Activated CD4-positive, alpha-beta T cell treated with anti-CD3 and anti-CD28 coated beads for 36 hours (primary cell): ENCODE measurements at regions not wholly inside any gene's neighbourhood (a gene's known extent, or its start where the extent isn't known, plus 50 kb on each side); places are given as distances from the start of the nearest gene placed in this dataset.

Experiments
- ATAC-seq: fragments of 200-7000 bp; cut with Tn5 transposase; one replicate; pipeline ENCODE4 v1.10.0; 2021; ENCODE audit warnings: mild to moderate bottlenecking, moderate library complexity
- CTCF ChIA-PET: fragments of 350-600 bp; sonication (Branson Sonifier 250); formaldehyde crosslinking; loops from one replicate; lab custom pipeline; 2021; ENCODE audit warnings: antibody characterized with exemption; lab: Charles Lee
- POLR2A ChIA-PET: fragments of 350-600 bp; sonication (Branson Sonifier 250); formaldehyde crosslinking; loops from one replicate; lab custom pipeline; 2021; ENCODE audit warnings: antibody characterized with exemption, inconsistent platforms; lab: Charles Lee
- DNase-seq: peaks from one replicate; pipeline ENCODE4 v3.0.0-alpha.2; 2020
- H3K27ac Mint-ChIP-seq: one replicate; pipeline ENCODE4 v1.8.0; 2021; ENCODE audit warnings: mixed read lengths
- H3K27me3 Mint-ChIP-seq: one replicate; pipeline ENCODE4 v1.8.0; 2021; ENCODE audit warnings: mixed read lengths
- H3K36me3 Mint-ChIP-seq: one replicate; pipeline ENCODE4 v1.8.0; 2021; ENCODE audit warnings: low read depth, mixed read lengths
- H3K4me1 Mint-ChIP-seq: one replicate; pipeline ENCODE4 v1.8.0; 2021; ENCODE audit warnings: mixed read lengths
- H3K4me3 Mint-ChIP-seq: one replicate; pipeline ENCODE4 v1.8.0; 2021; ENCODE audit warnings: mild to moderate bottlenecking, moderate library complexity, mixed read lengths
- H3K9me3 Mint-ChIP-seq: one replicate; pipeline ENCODE4 v1.8.0; 2021; ENCODE audit warnings: low read depth, mixed read lengths
- intact Hi-C, 2 experiments: fragments of 100-400 bp; cut with DNase I in 1 of 2; cut with micrococcal nuclease in 1 of 2; formaldehyde crosslinking; loops; one replicate each; pipeline versions ENCODE4 v1.14.2 to v1.15.1; 2022 to 2024; cut with DNase I, micrococcal nuclease

GRCh38 chr2:200040831-200041230, 85.4 kb downstream of the MAIP1 start:
- H3K9me3 Mint-ChIP-seq = peaks cover 5% of the 10 kb centered on the region
- H3K4me3 Mint-ChIP-seq = no peak overlapping the region
- no peak overlapping the region for H3K27ac Mint-ChIP-seq
- ChIA-PET POLR2A (no interaction called here), CTCF (no interaction called here)
- intact Hi-C loops = no loop called here
- ATAC-seq (no peak), DNase-seq (no peak)
- peaks cover 4% of the 10 kb centered on the region for H3K27me3 Mint-ChIP-seq
- no peaks in the 10 kb centered on the region for H3K36me3 Mint-ChIP-seq
- no peaks in the 10 kb centered on the region for H3K4me1 Mint-ChIP-seq

- Mint-ChIP-seq H3K36me3 (no peaks in the 10 kb centered on the region), H3K4me3 (no peak overlapping the region), H3K4me1 (no peaks in the 10 kb centered on the region), H3K27ac (no peak overlapping the region), H3K27me3 (peaks cover 5% of the 10 kb centered on the region), H3K9me3 (peaks cover 10% of the 10 kb centered on the region)
- no peak for DNase-seq
- CTCF ChIA-PET = no interaction called here
- ATAC-seq = no peak
- intact Hi-C loops = no loop called here
- POLR2A ChIA-PET = interaction anchor here (0.6 kb wide), 1 partner anchor 1600 kb away, joined by 3 read pairs; no protein-coding TSS in a partner anchor
These were observed 86.3 kb downstream of the MAIP1 start for GRCh38 chr2:200041639-200042038.

GRCh38 chr2:200042102-200042735, 86.8 kb downstream of the MAIP1 start:
- no peak for DNase-seq
- CTCF ChIA-PET = no interaction called here
- peaks cover 9% of the 10 kb centered on the region for H3K27me3 Mint-ChIP-seq
- H3K27ac Mint-ChIP-seq = no peak overlapping the region
- no peaks in the 10 kb centered on the region for H3K4me1 Mint-ChIP-seq
- intact Hi-C loops = no loop called here
- H3K36me3 Mint-ChIP-seq = no peaks in the 10 kb centered on the region
- no peak for ATAC-seq
- peaks cover 12% of the 10 kb centered on the region for H3K9me3 Mint-ChIP-seq
- POLR2A ChIA-PET = interaction anchor here (0.6 to 0.7 kb wide), 2 partner anchors 65 to 1599 kb away, joined by 3 read pairs; no protein-coding TSS in a partner anchor
- no peak overlapping the region for H3K4me3 Mint-ChIP-seq

GRCh38 chr2:200042944-200043343, 87.6 kb downstream of the MAIP1 start:
- peaks cover 12% of the 10 kb centered on the region for H3K9me3 Mint-ChIP-seq
- CTCF ChIA-PET = no interaction called here

GRCh38 chr2:200044453-200044852, 89.1 kb downstream of the MAIP1 start:
- Mint-ChIP-seq H3K4me3 (no peak overlapping the region), H3K9me3 (peaks cover 12% of the 10 kb centered on the region), H3K27ac (no peak overlapping the region), H3K36me3 (no peaks in the 10 kb centered on the region), H3K27me3 (peaks cover 18% of the 10 kb centered on the region), H3K4me1 (no peaks in the 10 kb centered on the region)
- CTCF ChIA-PET = no interaction called here
- intact Hi-C loops = no loop called here
- POLR2A ChIA-PET = no interaction called here
- no peak for ATAC-seq
- DNase-seq = no peak

More at GRCh38 chr2:200042944-200043343, 87.6 kb downstream of the MAIP1 start:
- intact Hi-C loops = no loop called here
- Mint-ChIP-seq H3K27me3 (peaks cover 14% of the 10 kb centered on the region), H3K36me3 (no peaks in the 10 kb centered on the region), H3K27ac (no peak overlapping the region), H3K4me1 (no peaks in the 10 kb centered on the region), H3K4me3 (no peak overlapping the region)
- DNase-seq (no peak), ATAC-seq (no peak)
- POLR2A ChIA-PET = interaction anchor here (0.7 kb wide), 1 partner anchor 65 kb away, joined by 3 read pairs; no protein-coding TSS in a partner anchor

- intact Hi-C loops = no loop called here
- ChIA-PET CTCF (no interaction called here), POLR2A (no interaction called here)
- H3K4me1 Mint-ChIP-seq = no peaks in the 10 kb centered on the region
- ATAC-seq = no peak
- H3K9me3 Mint-ChIP-seq = peaks cover 12% of the 10 kb centered on the region
- no peaks in the 10 kb centered on the region for H3K36me3 Mint-ChIP-seq
- DNase-seq = no peak
- peaks cover 18% of the 10 kb centered on the region for H3K27me3 Mint-ChIP-seq
- no peak overlapping the region for H3K4me3 Mint-ChIP-seq
- H3K27ac Mint-ChIP-seq = no peak overlapping the region
These were observed 93.0 kb downstream of the MAIP1 start for GRCh38 chr2:200048421-200048820.

GRCh38 chr2:200049086-200049485, 93.7 kb downstream of the MAIP1 start:
- Mint-ChIP-seq H3K27ac (no peak overlapping the region), H3K4me1 (no peaks in the 10 kb centered on the region), H3K9me3 (peaks cover 12% of the 10 kb centered on the region), H3K4me3 (no peak overlapping the region), H3K36me3 (no peaks in the 10 kb centered on the region), H3K27me3 (peaks cover 20% of the 10 kb centered on the region)
- DNase-seq (no peak), ATAC-seq (no peak)
- CTCF ChIA-PET = interaction anchor here (1.4 kb wide), 1 partner anchor 24 kb away, joined by 4 read pairs; no protein-coding TSS in a partner anchor
- POLR2A ChIA-PET = no interaction called here
- intact Hi-C loops = no loop called here

GRCh38 chr2:200050921-200051610, 95.7 kb downstream of the MAIP1 start:
- peaks cover 20% of the 10 kb centered on the region for H3K27me3 Mint-ChIP-seq

GRCh38 chr2:200051611-200051945, 96.2 kb downstream of the MAIP1 start:
- ChIA-PET CTCF (interaction anchor here (1.2 kb wide), 1 partner anchor 12 kb away, joined by 5 read pairs; no protein-coding TSS in a partner anchor), POLR2A (no interaction called here)
- peaks cover 3% of the 10 kb centered on the region for H3K9me3 Mint-ChIP-seq

More at GRCh38 chr2:200050921-200051610, 95.7 kb downstream of the MAIP1 start:
- ChIA-PET CTCF (interaction anchor here (0.6 to 1.2 kb wide), 3 partner anchors 12 to 525 kb away, joined by 3 to 5 read pairs (median 3); no protein-coding TSS in a partner anchor), POLR2A (no interaction called here)
- no peak overlapping the region for H3K4me3 Mint-ChIP-seq
- intact Hi-C loops = no loop called here
- DNase-seq (no peak), ATAC-seq (no peak)
- peaks cover 6% of the 10 kb centered on the region for H3K9me3 Mint-ChIP-seq
- no peaks in the 10 kb centered on the region for H3K36me3 Mint-ChIP-seq
- H3K27ac Mint-ChIP-seq = no peak overlapping the region
- H3K4me1 Mint-ChIP-seq = no peaks in the 10 kb centered on the region

GRCh38 chr2:200052627-200053026, 97.2 kb downstream of the MAIP1 start:
- ChIA-PET POLR2A (no interaction called here), CTCF (no interaction called here)
- H3K4me1 Mint-ChIP-seq = no peaks in the 10 kb centered on the region
- DNase-seq = no peak
- H3K27ac Mint-ChIP-seq = no peak overlapping the region
- H3K36me3 Mint-ChIP-seq = no peaks in the 10 kb centered on the region
- intact Hi-C loops = no loop called here
- H3K4me3 Mint-ChIP-seq = no peak overlapping the region
- peaks cover 13% of the 10 kb centered on the region for H3K27me3 Mint-ChIP-seq
- peaks cover 2% of the 10 kb centered on the region for H3K9me3 Mint-ChIP-seq
- ATAC-seq = no peak

More at GRCh38 chr2:200051611-200051945, 96.2 kb downstream of the MAIP1 start:
- Mint-ChIP-seq H3K27ac (no peak overlapping the region), H3K36me3 (no peaks in the 10 kb centered on the region), H3K4me3 (no peak overlapping the region), H3K27me3 (peaks cover 20% of the 10 kb centered on the region), H3K4me1 (no peaks in the 10 kb centered on the region)
- ATAC-seq (no peak), DNase-seq (no peak)
- intact Hi-C loops = no loop called here

- H3K27ac Mint-ChIP-seq = no peak overlapping the region
- H3K4me3 Mint-ChIP-seq = no peak overlapping the region
- ATAC-seq = no peak
- no peaks in the 10 kb centered on the region for H3K36me3 Mint-ChIP-seq
- intact Hi-C loops = no loop called here
- H3K9me3 Mint-ChIP-seq = peaks cover 3% of the 10 kb centered on the region
- ChIA-PET POLR2A (no interaction called here), CTCF (interaction anchor here (0.7 kb wide), 1 partner anchor 47 kb away, joined by 4 read pairs; no protein-coding TSS in a partner anchor)
- peaks cover 9% of the 10 kb centered on the region for H3K27me3 Mint-ChIP-seq
- H3K4me1 Mint-ChIP-seq = no peaks in the 10 kb centered on the region
- no peak for DNase-seq
These were observed 99.5 kb downstream of the MAIP1 start for GRCh38 chr2:200054681-200055468.
